GM15510 (cell line): ENCODE measurements at regions not wholly inside any gene's neighbourhood (a gene's known extent, or its start where the extent isn't known, plus 50 kb on each side); places are given as distances from the start of the nearest gene placed in this dataset.

Source experiments
- POLR2A ChIP-seq: IDR thresholded peaks from 3 replicates; pipeline ENCODE4 v1.6.1; 2011; ENCODE audit warnings: borderline replicate concordance; ENCODE audit not compliant: insufficient read length; ENCODE audit errors: extremely low read depth

DNA sequence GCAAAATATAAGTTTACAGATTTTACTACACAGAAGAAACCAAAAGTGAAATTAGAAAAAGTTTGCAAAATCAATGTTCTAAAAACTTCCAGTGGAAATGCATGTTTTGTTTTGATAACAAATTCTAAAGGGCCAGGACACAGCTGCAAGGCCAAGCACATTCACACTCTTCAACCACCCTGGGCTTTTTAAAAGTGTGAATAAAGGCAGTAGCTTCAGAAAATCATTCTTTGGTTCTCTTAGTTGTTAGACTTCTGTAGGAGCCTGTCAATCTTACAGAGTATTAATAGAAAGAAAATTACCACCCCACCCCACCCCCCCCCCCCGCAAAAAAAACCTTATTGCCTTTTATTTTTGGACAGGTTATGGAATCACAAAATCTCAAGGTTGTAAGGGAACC lies 105.2 kb upstream of the EGLN3 start:
- no peak for TF ChIP-seq POLR2A

GRCh38 chr14:34055157-34055950 lies 104.5 kb upstream of the EGLN3 start:
- no peak for TF ChIP-seq POLR2A

GRCh38 chr14:34053666-34054065 lies 102.8 kb upstream of the EGLN3 start:
- no peak for TF ChIP-seq POLR2A

DNA sequence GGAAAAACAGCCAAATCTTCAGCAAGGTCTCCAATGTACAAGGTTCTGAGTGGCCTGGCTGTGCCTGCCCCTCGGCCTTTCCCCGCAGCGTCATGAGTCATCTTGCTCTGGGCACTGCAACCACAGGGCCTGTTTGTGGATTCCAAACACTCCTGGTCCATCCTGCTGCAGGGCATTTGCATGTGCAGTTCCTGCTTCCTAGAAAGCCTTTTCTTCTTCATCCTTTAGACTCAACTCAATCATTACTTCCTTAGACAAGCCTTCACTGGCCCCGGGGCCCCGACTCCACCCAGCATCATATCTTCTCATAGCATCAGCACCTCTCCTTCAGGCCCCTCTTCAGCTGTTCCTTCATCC lies 101.8 kb upstream of the EGLN3 start:
- TF ChIP-seq POLR2A, result no peak

GRCh38 chr14:34051966-34052657 lies 101.2 kb upstream of the EGLN3 start:
- no peak for TF ChIP-seq POLR2A

DNA sequence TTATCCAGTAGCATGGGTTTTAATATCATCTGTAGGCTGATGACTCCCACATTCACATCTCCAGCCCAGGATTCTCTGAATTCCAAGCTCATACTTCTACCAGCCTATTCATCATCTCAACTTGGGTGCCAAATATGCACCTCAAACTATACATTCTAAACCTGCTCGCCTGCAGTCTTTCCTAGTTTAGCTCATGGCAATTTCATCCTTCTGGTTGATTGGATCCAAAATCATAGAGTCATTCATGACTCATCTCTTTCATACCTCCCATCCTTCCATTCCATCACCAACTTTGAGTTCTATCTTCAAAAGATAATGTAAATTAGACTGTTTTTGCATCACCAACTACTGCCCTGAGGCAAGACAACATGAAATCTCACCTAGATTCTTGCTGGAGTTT lies 99.7 kb upstream of the EGLN3 start:
- TF ChIP-seq POLR2A, result no peak

DNA sequence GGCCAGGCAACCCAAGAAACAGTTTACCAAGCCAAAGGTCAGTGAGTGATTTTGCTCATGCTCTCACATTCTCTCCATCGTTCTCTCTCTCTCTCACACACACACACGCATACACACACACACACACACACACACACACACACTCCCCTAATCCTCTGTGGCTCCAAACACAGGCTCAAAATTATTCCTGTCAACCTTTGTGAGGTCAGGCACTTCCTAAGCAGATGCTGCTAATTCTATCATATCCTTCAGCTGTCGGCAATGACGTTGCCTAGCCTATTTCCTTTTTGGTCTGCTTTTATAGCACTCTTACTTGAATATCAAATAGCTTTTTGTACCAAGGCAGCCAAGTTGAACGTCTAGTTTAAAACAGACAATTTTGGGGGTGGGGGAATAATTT lies 98.9 kb upstream of the EGLN3 start:
- no peak for TF ChIP-seq POLR2A

GRCh38 chr14:34046799-34047520 lies 96.1 kb upstream of the EGLN3 start:
- no peak for TF ChIP-seq POLR2A

DNA sequence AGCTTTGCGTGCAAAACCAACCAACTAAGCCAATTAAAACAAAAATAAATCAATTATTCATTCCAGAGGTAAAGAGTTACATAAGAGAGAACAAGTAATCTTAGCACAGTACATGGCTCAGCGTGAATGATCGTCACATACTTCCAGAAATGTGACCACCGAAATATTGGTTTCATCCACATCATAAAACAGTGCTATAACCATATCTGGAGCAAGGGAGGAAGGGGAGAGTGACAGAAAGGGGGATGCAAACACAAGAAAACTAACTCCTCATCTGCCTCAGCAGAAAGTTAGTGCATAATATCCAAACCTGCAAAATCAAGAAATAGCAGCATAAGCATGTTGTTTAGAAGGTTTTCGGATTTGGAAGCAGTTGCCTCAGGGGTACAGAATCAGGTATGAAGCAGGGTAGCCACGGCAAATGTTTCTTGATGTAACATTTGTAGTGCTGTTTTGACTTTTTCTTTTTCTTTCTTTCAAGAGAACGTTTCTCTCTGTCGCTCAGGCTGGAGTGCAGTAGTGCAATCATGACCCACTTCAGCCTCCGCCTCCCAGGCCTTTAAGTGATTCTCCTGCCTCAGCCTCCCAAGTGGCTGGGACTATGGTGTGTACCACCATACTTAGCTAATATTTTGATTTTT lies 93.9 kb upstream of the EGLN3 start:
- no peak for TF ChIP-seq POLR2A

DNA sequence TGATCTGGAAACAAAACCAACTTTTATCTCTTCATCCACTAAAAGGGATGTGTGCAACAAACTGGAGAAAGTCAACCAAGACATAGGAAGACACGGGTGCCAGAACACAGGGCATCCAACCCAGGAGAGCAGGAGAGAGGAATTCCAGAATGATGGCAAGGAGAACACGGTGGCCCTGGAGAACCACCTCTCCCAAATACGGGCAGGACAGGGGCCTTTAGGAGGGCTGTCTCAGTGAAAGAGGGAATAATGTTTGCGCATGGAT lies 93.4 kb upstream of the EGLN3 start:
- TF ChIP-seq POLR2A, result no peak

DNA sequence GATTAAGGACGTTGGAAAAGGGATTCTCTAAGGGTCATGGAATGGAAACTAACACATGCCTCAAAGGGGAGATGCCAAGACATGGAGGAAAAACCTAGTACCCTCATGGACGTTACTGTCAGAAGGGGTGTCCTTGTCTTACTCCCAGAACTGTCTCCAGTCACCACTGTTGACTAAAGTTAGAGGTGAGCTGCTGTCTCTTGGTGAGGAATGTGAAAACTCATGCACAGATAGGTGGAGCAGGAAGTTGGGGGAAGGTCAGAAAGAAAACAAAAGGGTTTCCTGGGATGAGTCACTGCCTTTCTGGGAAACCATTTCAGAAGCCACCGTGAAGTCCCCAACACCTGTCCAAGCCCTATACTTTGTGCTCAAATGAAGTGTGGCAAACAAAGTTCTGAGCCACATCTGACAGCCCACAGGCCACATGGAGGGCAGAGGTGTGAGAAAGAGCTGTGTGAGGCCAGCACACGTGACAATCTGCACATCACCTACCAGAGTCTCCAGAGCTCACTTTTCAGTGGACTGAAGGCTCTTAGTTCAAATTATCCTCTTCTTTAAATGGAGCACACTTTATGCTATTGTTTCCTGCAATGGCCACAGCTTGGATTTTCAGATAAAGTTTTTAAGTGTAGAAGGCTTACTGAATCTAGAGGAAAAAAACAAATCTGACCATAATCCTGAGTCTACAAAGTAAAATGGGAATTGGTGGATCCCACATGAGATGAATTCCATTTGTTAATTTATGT lies 92.9 kb upstream of the EGLN3 start:
- TF ChIP-seq POLR2A, result no peak

- TF ChIP-seq POLR2A, result no peak
Measured at GRCh38 chr14:34041220-34041619, 90.3 kb upstream of the EGLN3 start.

GRCh38 chr14:34040766-34041165 lies 89.9 kb upstream of the EGLN3 start:
- TF ChIP-seq POLR2A, result no peak

DNA sequence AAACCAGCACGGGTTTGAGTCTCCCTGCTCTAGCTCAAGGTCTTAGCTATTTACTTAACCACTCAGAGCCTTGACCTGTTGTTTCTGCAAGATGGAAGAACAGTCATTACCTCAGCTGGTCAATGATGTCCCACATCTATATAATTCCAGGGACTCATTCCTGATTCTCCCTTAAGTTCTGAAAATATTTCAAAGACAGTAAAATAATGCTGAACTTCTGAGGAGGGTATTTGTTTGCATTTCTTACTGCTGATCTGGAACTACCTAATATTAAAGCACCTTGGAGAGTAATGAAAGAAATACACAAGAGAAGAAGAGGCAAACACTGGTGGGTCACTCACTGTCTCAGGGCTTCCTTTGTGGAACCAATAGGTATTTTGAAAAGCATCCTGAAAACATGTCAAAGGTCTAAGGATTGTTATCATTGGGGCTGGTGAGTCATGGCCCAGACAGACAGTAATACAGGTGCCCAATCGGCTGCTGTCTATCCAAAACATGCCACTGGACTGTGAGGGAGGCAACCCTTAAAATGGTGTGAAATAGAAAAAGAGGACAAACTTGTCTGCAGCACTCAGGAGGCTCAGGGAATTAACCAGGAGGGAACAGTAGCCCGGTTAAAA lies 88.7 kb upstream of the EGLN3 start:
- no peak for TF ChIP-seq POLR2A
